Hepatocyte (in vitro differentiated cells): ENCODE measurements at regions not wholly inside any gene's neighbourhood (a gene's known extent, or its start where the extent isn't known, plus 50 kb on each side); places are given as distances from the start of the nearest gene placed in this dataset.

Source experiments
- EZH2 ChIP-seq: fragments of 200-600 bp; sonication (generic); IDR thresholded peaks from 2 replicates; pipeline ENCODE4 v1.6.1; 2016; ENCODE audit warnings: antibody characterized with exemption, mild to moderate bottlenecking, borderline replicate concordance
- TF ChIP-seq, protein P1 (sequence below): fragments of 200-600 bp; sonication (generic); IDR thresholded peaks from 2 replicates; pipeline ENCODE4 v1.5.1; 2016; ENCODE audit warnings: antibody characterized with exemption, mild to moderate bottlenecking; ENCODE audit not compliant: poor library complexity

DNA sequence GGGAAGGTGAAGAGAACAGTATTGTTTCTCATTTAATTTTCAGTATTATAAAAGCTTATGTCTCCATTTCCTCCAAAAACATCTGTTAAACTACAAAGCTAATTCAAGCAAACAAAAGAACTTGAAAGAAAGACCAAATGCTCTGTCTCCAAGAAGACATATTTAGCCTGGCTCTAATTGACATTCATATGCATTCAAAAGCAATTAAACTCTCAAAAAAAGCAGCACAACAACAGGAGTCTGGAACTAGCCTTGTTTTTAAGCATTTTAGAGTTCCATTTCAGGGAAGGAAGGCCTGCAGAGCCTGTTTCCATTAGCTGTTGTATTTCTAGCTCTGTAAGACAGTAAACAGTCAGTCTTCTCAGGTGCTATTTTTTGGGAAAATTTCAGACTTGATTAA lies 447.9 kb downstream of the TDRD15 start:
- no peak for TF ChIP-seq EZH2
- TF ChIP-seq, protein P1, sequence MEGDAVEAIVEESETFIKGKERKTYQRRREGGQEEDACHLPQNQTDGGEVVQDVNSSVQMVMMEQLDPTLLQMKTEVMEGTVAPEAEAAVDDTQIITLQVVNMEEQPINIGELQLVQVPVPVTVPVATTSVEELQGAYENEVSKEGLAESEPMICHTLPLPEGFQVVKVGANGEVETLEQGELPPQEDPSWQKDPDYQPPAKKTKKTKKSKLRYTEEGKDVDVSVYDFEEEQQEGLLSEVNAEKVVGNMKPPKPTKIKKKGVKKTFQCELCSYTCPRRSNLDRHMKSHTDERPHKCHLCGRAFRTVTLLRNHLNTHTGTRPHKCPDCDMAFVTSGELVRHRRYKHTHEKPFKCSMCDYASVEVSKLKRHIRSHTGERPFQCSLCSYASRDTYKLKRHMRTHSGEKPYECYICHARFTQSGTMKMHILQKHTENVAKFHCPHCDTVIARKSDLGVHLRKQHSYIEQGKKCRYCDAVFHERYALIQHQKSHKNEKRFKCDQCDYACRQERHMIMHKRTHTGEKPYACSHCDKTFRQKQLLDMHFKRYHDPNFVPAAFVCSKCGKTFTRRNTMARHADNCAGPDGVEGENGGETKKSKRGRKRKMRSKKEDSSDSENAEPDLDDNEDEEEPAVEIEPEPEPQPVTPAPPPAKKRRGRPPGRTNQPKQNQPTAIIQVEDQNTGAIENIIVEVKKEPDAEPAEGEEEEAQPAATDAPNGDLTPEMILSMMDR: no peak
